Right lobe of liver (tissue), 4 donors: ENCODE measurements at regions not wholly inside any gene's neighbourhood (a gene's known extent, or its start where the extent isn't known, plus 50 kb on each side); places are given as distances from the start of the nearest gene placed in this dataset.

Source experiments
- CTCF ChIP-seq, 4 donors: fragments of 200-600 bp in 3 of 4; fragments of 450-650 bp in 1 of 4; IDR thresholded peaks; one replicate each; pipeline versions ENCODE4 v1.5.1 to v1.8.0; 2016 to 2022; ENCODE audit warnings: antibody characterized with exemption in 4 of 4, mild to moderate bottlenecking in 2 of 4
- POLR2A ChIP-seq: fragments of 450-650 bp; IDR thresholded peaks from one replicate; pipeline ENCODE4 v1.6.1; 2017; ENCODE audit warnings: antibody characterized with exemption, mild to moderate bottlenecking
- donor health status: DM: no; HTN: no; CAD: no.
- donor health status: DM: no; HTN: no; CAD: no.
- donor health status: DM: no; HTN: yes; CAD: no.

- TF ChIP-seq CTCF (IDR thresholded peaks at IDR 0.05) (no peak), POLR2A (no peak)
Measured at GRCh38 chr18:25679491-25679890, 327.5 kb upstream of the ZNF521 start.
